Loucy (cell line): ENCODE measurements at regions not wholly inside any gene's neighbourhood (a gene's known extent, or its start where the extent isn't known, plus 50 kb on each side); places are given as distances from the start of the nearest gene placed in this dataset.

Experiments
- H2AFZ ChIP-seq: fragments of 200-600 bp; sonication (generic); 2 replicates; pipeline ENCODE4 v1.6.0; 2016; ENCODE audit warnings: antibody characterized with exemption, mild to moderate bottlenecking, low read length, moderate library complexity
- H3F3A ChIP-seq: fragments of 200-600 bp; 2 replicates; pipeline ENCODE4 v1.6.0; 2016; ENCODE audit warnings: antibody characterized with exemption, low read depth, mild to moderate bottlenecking
- H3K27me3 ChIP-seq: fragments of 200-600 bp; sonication (generic); 2 replicates; pipeline ENCODE4 v1.6.1; 2014; ENCODE audit warnings: low read length, mild to moderate bottlenecking; ENCODE audit not compliant: insufficient read depth, poor library complexity, severe bottlenecking
- H3K36me3 ChIP-seq: fragments of 200-600 bp; sonication (generic); 2 replicates; pipeline ENCODE4 v1.6.1; 2016; ENCODE audit warnings: low read length; ENCODE audit not compliant: insufficient read depth
- H3K4me1 ChIP-seq: fragments of 200-600 bp; sonication (generic); 2 replicates; pipeline ENCODE4 v1.5.1; 2014; ENCODE audit warnings: low read length, mild to moderate bottlenecking; ENCODE audit not compliant: insufficient read depth, poor library complexity, severe bottlenecking
- H3K4me2 ChIP-seq: fragments of 200-600 bp; sonication (generic); 2 replicates; pipeline ENCODE4 v1.6.0; 2014; ENCODE audit warnings: antibody characterized with exemption, low read length, low read depth, mild to moderate bottlenecking; ENCODE audit not compliant: poor library complexity, severe bottlenecking
- H3K4me3 ChIP-seq: fragments of 200-600 bp; sonication (generic); 2 replicates; pipeline ENCODE4 v1.5.1; 2014; ENCODE audit warnings: low read length, mild to moderate bottlenecking, mixed read lengths; ENCODE audit not compliant: poor library complexity, severe bottlenecking
- H3K79me2 ChIP-seq: fragments of 200-600 bp; sonication (generic); 2 replicates; pipeline ENCODE4 v1.6.1; 2014; ENCODE audit warnings: low read length; ENCODE audit not compliant: insufficient read depth
- H3K9ac ChIP-seq: fragments of 200-600 bp; sonication (generic); 2 replicates; pipeline ENCODE4 v1.6.0; 2014; ENCODE audit warnings: mild to moderate bottlenecking, low read depth, low read length, moderate library complexity; ENCODE audit not compliant: poor library complexity, severe bottlenecking
- H3K9me2 ChIP-seq: fragments of 200-600 bp; sonication (generic); replicated peaks from 2 replicates; pipeline ENCODE4 v1.6.1; 2016; ENCODE audit warnings: low read depth, low read length, mixed read lengths
- H3K9me3 ChIP-seq: fragments of 200-600 bp; sonication (generic); 2 replicates; pipeline ENCODE4 v1.6.1; 2014; ENCODE audit warnings: mild to moderate bottlenecking, antibody characterized with exemption, low read length, low read depth; ENCODE audit not compliant: insufficient read depth
- H4K20me1 ChIP-seq: fragments of 200-600 bp; sonication (generic); 2 replicates; pipeline ENCODE4 v1.6.0; 2014; ENCODE audit warnings: antibody characterized with exemption, low read length, mild to moderate bottlenecking; ENCODE audit not compliant: insufficient read depth, poor library complexity, severe bottlenecking
- CTCF ChIP-seq: fragments of 200-600 bp; sonication (generic); conservative IDR thresholded peaks from 2 replicates; pipeline ENCODE4 v1.5.1; 2014; ENCODE audit warnings: mild to moderate bottlenecking, antibody characterized with exemption, low read length
- EZH2phosphoT487 ChIP-seq: fragments of 200-600 bp; IDR thresholded peaks from 2 replicates; pipeline ENCODE4 v1.6.1; 2018; ENCODE audit warnings: antibody characterized with exemption, mild to moderate bottlenecking, moderate library complexity, borderline replicate concordance

- H4K20me1 ChIP-seq, result no peaks in the 10 kb centered on the region
Observed at GRCh38 chr6:211871-212497, 80.3 kb upstream of the DUSP22 start.

GRCh38 chr6:213284-213683, 79.0 kb upstream of the DUSP22 start:
- no peaks in the 10 kb centered on the region for H3K79me2 ChIP-seq
- H3K9me3 ChIP-seq, result peaks cover 5% of the 10 kb centered on the region; the same call in 1 of the 2 replicates
- no peaks in the 10 kb centered on the region for H4K20me1 ChIP-seq
- H3K9me2 ChIP-seq, result no peaks in the 10 kb centered on the region
- TF ChIP-seq CTCF, result no peak
- TF ChIP-seq EZH2phosphoT487, result no peak
- H3K36me3 ChIP-seq, result no peaks in the 10 kb centered on the region
- no peaks in the 10 kb centered on the region for H3K27me3 ChIP-seq
- H3K4me2 ChIP-seq, result no peak overlapping the region
- no peak overlapping the region for H3K9ac ChIP-seq
- H2AFZ ChIP-seq, result no peak overlapping the region
- H3K4me1 ChIP-seq, result peaks cover 31% of the 10 kb centered on the region
- no peak overlapping the region for H3K4me3 ChIP-seq
- H3F3A ChIP-seq, result no peaks in the 10 kb centered on the region

More at GRCh38 chr6:211871-212497, 80.3 kb upstream of the DUSP22 start:
- Histone ChIP-seq H3K4me1 (peaks cover 20% of the 10 kb centered on the region), H2AFZ (no peak overlapping the region), H3K9me3 (peaks cover 5% of the 10 kb centered on the region; the same call in 1 of the 2 replicates), H3K36me3 (no peaks in the 10 kb centered on the region), H3K27me3 (no peaks in the 10 kb centered on the region), H3K4me3 (no peak overlapping the region), H3K4me2 (no peak overlapping the region), H3K9ac (no peak overlapping the region), H3F3A (no peaks in the 10 kb centered on the region), H3K79me2 (no peaks in the 10 kb centered on the region), H3K9me2 (no peaks in the 10 kb centered on the region)
- no peak for TF ChIP-seq CTCF
- TF ChIP-seq EZH2phosphoT487, result no peak

- Histone ChIP-seq H3K4me3 (no peak overlapping the region), H3K9me3 (peaks cover 5% of the 10 kb centered on the region; the same call in 1 of the 2 replicates), H3K27me3 (no peaks in the 10 kb centered on the region), H3K9me2 (no peaks in the 10 kb centered on the region), H3K9ac (no peak overlapping the region), H4K20me1 (no peaks in the 10 kb centered on the region), H2AFZ (no peak overlapping the region), H3K4me2 (no peak overlapping the region), H3K79me2 (no peaks in the 10 kb centered on the region), H3F3A (no peaks in the 10 kb centered on the region), H3K4me1 (peaks cover 35% of the 10 kb centered on the region), H3K36me3 (no peaks in the 10 kb centered on the region)
- no peak for TF ChIP-seq EZH2phosphoT487
- no peak for TF ChIP-seq CTCF
Observed at GRCh38 chr6:214428-214827, 77.9 kb upstream of the DUSP22 start.
